ENCODE measurements at regions not wholly inside any gene's neighbourhood (a gene's known extent, or its start where the extent isn't known, plus 50 kb on each side); places are given as distances from the start of the nearest gene placed in this dataset.

DNA sequence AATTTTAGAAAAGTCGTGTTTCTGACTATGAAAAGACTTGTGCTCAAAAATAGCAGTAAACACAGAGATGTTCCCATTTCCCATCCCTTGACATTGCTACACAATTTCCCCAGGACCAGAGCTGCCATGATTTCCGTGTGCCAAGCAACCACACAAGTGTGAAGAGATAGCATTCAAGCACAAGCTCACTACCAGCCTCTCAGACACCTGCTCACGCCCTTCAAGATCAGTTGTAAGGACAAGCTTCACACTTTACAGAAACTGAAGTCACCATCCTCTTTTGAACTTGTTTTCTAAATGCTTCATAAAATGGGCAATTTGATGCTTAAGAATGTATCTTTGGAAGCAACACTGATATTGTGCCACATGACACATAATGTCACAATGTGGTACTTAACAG is 333.1 kb downstream of the CAAP1 start:
- no peaks in the 10 kb centered on the region for H3K36me3 ChIP-seq
- H3K9me3 ChIP-seq, result peaks cover 0 to 14% (median 0%) of the 10 kb centered on the region in 11 donors
- intact Hi-C loops (cut with DNase I), result no loop called here
- H3K27ac ChIP-seq, result no peak overlapping the region
- TF ChIP-seq, protein P1, sequence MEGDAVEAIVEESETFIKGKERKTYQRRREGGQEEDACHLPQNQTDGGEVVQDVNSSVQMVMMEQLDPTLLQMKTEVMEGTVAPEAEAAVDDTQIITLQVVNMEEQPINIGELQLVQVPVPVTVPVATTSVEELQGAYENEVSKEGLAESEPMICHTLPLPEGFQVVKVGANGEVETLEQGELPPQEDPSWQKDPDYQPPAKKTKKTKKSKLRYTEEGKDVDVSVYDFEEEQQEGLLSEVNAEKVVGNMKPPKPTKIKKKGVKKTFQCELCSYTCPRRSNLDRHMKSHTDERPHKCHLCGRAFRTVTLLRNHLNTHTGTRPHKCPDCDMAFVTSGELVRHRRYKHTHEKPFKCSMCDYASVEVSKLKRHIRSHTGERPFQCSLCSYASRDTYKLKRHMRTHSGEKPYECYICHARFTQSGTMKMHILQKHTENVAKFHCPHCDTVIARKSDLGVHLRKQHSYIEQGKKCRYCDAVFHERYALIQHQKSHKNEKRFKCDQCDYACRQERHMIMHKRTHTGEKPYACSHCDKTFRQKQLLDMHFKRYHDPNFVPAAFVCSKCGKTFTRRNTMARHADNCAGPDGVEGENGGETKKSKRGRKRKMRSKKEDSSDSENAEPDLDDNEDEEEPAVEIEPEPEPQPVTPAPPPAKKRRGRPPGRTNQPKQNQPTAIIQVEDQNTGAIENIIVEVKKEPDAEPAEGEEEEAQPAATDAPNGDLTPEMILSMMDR (IDR thresholded peaks at IDR 0.05), result no peak
- H3K4me1 ChIP-seq, result no peaks in the 10 kb centered on the region
- DNase-seq, result no peak
- peaks cover 0 to 3% (median 0%) of the 10 kb centered on the region in 7 donors for H3K27me3 ChIP-seq
- WGBS, 2 donors, result 67 to 70% methylated on average over 3 of the region's 3 CpGs
- H3K4me3 ChIP-seq, result no peak overlapping the region
- no peak for ATAC-seq

DNA sequence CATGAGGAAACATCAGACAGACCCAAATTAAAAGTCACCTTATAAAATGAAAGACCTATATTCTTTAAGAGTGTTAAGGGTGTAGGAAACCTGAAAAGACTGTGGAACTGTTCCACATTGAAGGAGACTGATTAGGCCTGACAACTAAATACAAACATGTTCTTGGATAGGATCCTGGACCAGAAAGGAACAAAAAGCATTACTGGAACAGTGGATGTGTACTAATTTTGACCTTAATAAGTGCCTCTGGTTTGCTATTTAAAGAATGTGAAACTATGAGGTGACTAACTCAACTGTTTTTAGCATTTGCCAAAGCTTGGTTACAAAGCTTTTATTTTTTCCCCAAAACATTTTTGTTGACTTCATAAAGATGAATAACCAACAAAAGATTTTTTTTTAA is 340.6 kb downstream of the CAAP1 start:
- peaks cover 0 to 8% (median 0%) of the 10 kb centered on the region in 11 donors for H3K9me3 ChIP-seq
- no peak overlapping the region for H3K4me3 ChIP-seq
- no peaks in the 10 kb centered on the region for H3K36me3 ChIP-seq
- H3K27ac ChIP-seq, result no peak overlapping the region
- no peak for DNase-seq
- H3K27me3 ChIP-seq, result no peaks in the 10 kb centered on the region
- TF ChIP-seq, protein P1 (IDR thresholded peaks at IDR 0.05), result no peak
- peak in 1 of 8 donors; percentile 14 for ATAC-seq
- intact Hi-C loops (cut with DNase I), result no loop called here
- no peaks in the 10 kb centered on the region for H3K4me1 ChIP-seq

GRCh38 chr9:26551451-26551850 is 341.2 kb downstream of the CAAP1 start:
- TF ChIP-seq, protein P1 (IDR thresholded peaks at IDR 0.05), result no peak
- Histone ChIP-seq H3K27me3 (no peaks in the 10 kb centered on the region), H3K36me3 (no peaks in the 10 kb centered on the region), H3K4me1 (no peaks in the 10 kb centered on the region), H3K4me3 (no peak overlapping the region), H3K27ac (no peak overlapping the region), H3K9me3 (peaks cover 0 to 3% (median 0%) of the 10 kb centered on the region in 11 donors)
- intact Hi-C loops (cut with DNase I), result no loop called here
- 74 to 87% methylated on average over 2 of the region's 2 CpGs for WGBS, 2 donors
- DNase-seq (no peak), ATAC-seq (no peak)

DNA sequence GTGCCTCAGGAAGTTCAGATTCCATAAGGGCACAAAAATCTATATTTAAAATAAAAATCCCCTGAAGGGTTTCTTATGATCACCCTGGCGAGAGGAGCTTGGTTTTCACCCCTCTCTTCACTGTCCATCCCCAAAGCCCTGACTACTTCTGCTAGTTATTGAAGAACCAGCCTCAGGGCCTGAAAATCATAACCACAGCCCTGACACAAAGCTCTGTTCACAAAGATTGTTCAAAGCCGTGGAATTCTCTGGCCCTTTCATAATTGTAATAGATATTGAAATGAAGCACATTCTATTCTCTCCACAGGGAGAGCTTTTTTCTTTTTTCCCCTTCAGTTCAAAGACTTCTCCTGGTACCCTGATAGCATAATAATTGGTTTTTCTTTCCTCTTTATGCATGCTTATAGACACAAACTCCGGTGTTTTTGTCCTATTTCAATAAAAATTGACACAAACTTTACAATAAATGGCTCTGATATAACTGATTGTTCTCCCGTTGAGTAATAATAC is 343.8 kb downstream of the CAAP1 start:
- H3K4me1 ChIP-seq, result no peaks in the 10 kb centered on the region
- H3K4me3 ChIP-seq, result no peak overlapping the region
- no peak overlapping the region for H3K27ac ChIP-seq
- intact Hi-C loops (cut with DNase I), result no loop called here
- H3K36me3 ChIP-seq, result no peaks in the 10 kb centered on the region
- no peaks in the 10 kb centered on the region for H3K27me3 ChIP-seq
- H3K9me3 ChIP-seq, result peaks cover 0 to 14% (median 0%) of the 10 kb centered on the region in 11 donors
- ATAC-seq, result no peak
- 73 to 81% methylated on average over 4 of the region's 4 CpGs for WGBS, 2 donors
- TF ChIP-seq, protein P1 (IDR thresholded peaks at IDR 0.05), result no peak
- DNase-seq, result no peak
